GM12875 (cell line): ENCODE measurements at regions not wholly inside any gene's neighbourhood (a gene's known extent, or its start where the extent isn't known, plus 50 kb on each side); places are given as distances from the start of the nearest gene placed in this dataset.

Experiments used
- H3K4me3 ChIP-seq: one replicate; pipeline ENCODE4 v1.5.1; 2011; ENCODE audit warnings: low read depth, low read length, control low read depth
- TF ChIP-seq, protein P1 (sequence below): IDR thresholded peaks from 2 replicates; pipeline ENCODE4 v1.5.1; 2011; ENCODE audit warnings: low read depth, mild to moderate bottlenecking, control low read depth, inconsistent platforms, low read length, moderate library complexity, borderline replicate concordance; ENCODE audit not compliant: insufficient read depth

GRCh38 chr18:39751921-39752320 lies 2186.3 kb upstream of the CELF4 start:
- H3K4me3 ChIP-seq = no peak overlapping the region
- TF ChIP-seq, protein P1, sequence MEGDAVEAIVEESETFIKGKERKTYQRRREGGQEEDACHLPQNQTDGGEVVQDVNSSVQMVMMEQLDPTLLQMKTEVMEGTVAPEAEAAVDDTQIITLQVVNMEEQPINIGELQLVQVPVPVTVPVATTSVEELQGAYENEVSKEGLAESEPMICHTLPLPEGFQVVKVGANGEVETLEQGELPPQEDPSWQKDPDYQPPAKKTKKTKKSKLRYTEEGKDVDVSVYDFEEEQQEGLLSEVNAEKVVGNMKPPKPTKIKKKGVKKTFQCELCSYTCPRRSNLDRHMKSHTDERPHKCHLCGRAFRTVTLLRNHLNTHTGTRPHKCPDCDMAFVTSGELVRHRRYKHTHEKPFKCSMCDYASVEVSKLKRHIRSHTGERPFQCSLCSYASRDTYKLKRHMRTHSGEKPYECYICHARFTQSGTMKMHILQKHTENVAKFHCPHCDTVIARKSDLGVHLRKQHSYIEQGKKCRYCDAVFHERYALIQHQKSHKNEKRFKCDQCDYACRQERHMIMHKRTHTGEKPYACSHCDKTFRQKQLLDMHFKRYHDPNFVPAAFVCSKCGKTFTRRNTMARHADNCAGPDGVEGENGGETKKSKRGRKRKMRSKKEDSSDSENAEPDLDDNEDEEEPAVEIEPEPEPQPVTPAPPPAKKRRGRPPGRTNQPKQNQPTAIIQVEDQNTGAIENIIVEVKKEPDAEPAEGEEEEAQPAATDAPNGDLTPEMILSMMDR = no peak

- H3K4me3 ChIP-seq = no peak overlapping the region
These were observed 2185.6 kb upstream of the CELF4 start for GRCh38 chr18:39751161-39751560.

GRCh38 chr18:39749154-39749553 lies 2183.6 kb upstream of the CELF4 start:
- no peak overlapping the region for H3K4me3 ChIP-seq
- TF ChIP-seq, protein P1 = no peak

More at GRCh38 chr18:39751161-39751560, 2185.6 kb upstream of the CELF4 start:
- TF ChIP-seq, protein P1 = no peak

DNA sequence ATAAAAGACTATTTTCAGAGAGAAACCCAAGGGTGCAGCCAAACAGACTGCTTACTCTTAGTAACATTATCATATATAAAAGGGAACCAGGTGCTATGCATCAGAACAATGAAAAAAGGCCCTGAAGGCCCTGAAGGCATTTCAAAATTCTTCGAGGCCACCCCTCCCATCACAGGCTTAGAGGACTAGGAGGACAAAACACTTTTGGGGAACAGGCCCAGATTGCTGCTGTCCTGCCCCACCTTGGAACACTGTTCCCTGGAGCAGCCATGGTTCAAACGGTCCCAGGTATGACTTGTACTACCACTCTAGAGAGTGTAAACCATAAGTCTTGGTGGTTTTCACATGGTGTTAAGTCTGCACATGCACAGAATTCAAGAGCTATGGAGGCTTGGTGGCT lies 2183.1 kb upstream of the CELF4 start:
- TF ChIP-seq, protein P1 = no peak
- H3K4me3 ChIP-seq = no peak overlapping the region

GRCh38 chr18:39746201-39746600 lies 2180.6 kb upstream of the CELF4 start:
- TF ChIP-seq, protein P1 = no peak
- H3K4me3 ChIP-seq = no peak overlapping the region

DNA sequence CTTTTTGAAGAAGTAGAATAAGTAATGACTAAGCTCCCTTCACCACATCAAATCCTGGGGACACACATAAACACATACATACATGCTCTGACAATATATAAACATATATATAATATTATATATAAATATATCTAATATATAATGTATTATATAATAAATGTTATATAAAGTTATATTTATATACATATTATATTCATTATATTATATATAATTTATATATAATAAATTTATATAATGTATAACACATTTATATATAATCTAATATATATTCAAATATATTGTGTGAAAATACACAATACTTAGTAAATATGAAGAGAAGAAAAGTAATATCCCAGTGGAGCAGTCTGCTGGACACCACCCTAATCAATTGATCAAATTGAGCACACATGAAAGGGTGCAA lies 2177.9 kb upstream of the CELF4 start:
- TF ChIP-seq, protein P1 = no peak
- no peak overlapping the region for H3K4me3 ChIP-seq

- H3K4me3 ChIP-seq = no peak overlapping the region
- TF ChIP-seq, protein P1 = no peak
These were observed 2176.3 kb upstream of the CELF4 start for GRCh38 chr18:39741755-39742466.
